HG02973 (cell line): ENCODE measurements at regions not wholly inside any gene's neighbourhood (a gene's known extent, or its start where the extent isn't known, plus 50 kb on each side); places are given as distances from the start of the nearest gene placed in this dataset.
"Not testable (repeated sequence)": the region's sequence is repeated elsewhere in the genome, so short reads cannot be mapped to it uniquely, and the experiment has no call there.

ENCODE experiments used
- ATAC-seq: cut with Tn5 transposase; IDR thresholded peaks from one replicate; pipeline ENCODE4 v1.9.1; 2021; ENCODE audit warnings: moderate library complexity; ENCODE audit not compliant: unreplicated experiment

GRCh38 chr4:111020476-111020875, 397.6 kb upstream of the PITX2 start:
- ATAC-seq = no peak

- no peak for ATAC-seq
Measured at GRCh38 chr4:111020961-111021360, 398.1 kb upstream of the PITX2 start.

DNA sequence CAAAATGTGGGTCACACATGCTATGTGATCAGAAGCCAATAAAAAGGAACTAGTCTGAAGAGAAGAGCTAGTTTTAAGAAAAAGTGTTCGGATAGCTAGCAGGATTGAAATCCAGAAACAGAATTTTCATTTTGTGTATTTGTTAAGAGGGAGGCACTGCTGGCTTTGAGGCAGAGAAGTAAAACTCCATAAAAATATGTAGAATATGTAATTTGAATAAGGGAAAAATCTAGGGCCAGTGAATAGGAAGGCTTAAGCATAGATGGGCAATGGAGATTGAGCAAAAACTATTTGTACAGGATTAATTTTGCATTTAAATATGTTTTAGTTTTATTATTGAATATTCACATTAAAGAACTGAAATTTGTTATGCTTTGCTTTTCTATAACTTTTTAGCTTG, 399.9 kb upstream of the PITX2 start:
- no peak for ATAC-seq

- no peak for ATAC-seq
Measured at GRCh38 chr4:111027526-111027925, 404.6 kb upstream of the PITX2 start.

GRCh38 chr4:111028795-111029194, 405.9 kb upstream of the PITX2 start:
- ATAC-seq = no peak

- no peak for ATAC-seq
Measured at GRCh38 chr4:111031001-111031579, 408.2 kb upstream of the PITX2 start.

DNA sequence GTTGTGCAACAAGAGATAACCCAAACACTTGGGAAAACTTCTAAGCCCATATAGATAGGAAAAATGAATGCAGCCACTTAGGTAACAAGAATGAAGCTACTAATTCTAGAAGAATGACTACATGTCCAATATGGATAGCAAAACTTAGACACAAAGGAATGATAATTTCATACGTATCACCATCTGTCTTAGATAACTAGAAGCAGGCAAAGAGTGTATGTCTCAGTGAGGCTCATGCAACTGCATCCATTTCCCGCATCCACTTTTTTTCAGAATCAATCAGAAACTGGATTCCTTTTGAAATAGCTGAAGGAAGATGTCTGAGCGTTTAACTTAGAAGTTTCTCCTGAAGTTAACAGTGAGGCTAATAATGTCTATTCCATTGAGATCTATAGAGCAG, 408.7 kb upstream of the PITX2 start:
- ATAC-seq = no peak

DNA sequence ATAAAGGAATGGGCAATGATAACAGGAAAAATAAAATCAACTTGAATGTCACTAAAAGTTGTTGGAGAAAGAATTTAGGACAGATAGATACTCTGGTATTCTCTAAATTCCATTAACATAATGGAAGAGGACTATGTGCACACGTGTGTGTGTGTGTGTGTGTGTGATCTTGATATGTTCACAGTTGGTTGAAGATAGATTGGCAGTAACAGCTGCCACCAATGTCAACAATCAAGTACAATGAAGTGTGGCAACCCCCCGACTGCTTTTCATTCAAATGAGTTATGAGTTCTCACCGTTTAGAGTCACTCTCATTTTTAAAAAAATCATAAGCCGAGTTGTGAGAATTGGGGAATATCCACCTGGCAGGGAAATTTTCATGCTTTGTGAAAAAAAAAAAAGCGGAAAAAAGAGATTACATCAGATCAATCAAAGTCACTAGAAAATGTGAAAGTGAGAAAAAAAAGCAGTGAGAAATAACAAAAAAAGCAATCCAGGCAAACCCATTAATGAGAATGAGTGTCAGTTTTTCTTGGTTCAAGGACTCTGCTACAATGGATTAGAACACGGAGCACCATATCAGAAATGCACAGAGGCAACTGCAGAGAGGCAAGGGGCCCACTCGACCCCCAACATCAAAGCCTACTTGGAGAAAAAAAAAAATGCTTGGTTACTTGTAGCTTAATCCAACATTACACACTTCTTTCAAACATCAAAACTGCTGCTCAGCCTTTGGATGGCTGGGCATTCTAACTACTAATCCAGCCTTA, 414.9 kb upstream of the PITX2 start:
- ATAC-seq = no peak

GRCh38 chr4:111040904-111041303, 418.0 kb upstream of the PITX2 start:
- no peak for ATAC-seq

- no peak for ATAC-seq
Measured at GRCh38 chr4:111043286-111043685, 420.4 kb upstream of the PITX2 start.

DNA sequence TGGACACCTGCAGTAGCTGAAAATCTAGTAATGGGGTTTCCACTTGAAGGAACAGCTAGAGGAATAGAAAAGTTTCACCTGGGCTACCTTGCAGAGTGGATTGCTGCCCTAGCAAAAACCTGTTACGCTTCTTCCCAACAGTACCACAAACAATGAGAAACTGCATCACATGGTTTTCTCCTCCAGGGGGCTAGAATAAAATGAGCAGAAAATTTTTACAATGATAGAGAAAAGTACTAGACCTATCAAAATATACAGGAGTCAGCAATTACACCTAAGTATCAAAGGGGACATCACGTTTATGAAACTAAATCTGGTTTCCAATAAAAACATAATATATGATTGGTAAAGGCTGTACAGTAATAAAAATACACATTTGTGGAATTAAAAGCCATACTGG, 423.1 kb upstream of the PITX2 start:
- no peak for ATAC-seq

DNA sequence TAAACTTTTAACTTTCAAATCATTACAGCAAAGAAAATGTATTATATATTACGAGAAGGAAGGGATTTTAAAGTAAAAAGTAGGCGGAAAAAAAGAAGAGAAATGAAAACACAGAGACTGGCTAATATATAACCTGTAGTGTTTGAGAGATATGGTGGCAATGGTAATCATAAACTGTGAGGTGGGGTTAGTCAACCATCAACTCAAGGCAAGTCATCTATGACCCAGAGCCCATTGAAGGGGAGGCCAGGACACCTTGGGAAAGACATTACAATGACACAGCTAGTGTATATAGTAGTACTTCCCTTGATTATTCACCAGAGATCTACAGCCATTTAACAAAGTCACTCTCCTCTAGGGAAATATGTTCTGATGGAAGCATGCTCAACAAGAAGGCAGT, 423.9 kb upstream of the PITX2 start:
- ATAC-seq = no peak

- no peak for ATAC-seq
Measured at GRCh38 chr4:111048316-111048715, 425.4 kb upstream of the PITX2 start.

DNA sequence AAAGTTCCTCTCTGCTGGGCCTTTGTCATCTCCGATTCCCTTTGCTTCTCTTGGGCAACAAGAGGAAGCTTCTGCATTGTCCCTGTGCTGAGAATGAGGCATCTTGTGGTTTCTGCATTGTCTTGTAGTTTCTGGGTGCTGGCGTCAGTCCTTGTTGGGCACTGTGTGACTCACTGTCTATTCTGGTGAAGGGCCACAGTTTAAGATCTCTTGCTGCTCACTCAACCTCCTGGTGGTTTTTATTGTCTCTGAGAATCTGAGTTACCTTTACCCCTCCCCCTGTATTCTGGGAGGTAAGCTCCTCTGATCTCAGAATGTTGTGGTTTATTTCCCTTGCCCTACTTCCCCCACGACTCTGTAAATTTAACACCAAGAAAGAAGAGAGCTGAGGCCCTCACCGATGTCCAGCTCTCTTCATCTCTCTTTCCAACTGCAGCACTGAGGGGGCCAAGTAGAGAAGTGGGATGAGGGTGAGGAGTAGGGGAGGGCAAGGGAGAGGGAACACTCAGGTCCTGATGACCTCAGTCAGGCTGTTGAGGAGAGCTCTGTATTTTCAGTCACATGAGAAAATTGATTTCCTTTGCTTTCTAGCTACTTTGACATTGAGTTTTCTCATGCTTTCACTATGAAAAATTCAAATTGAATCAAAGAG, 441.6 kb upstream of the PITX2 start:
- no peak for ATAC-seq

GRCh38 chr4:111066001-111066400, 443.1 kb upstream of the PITX2 start:
- no peak for ATAC-seq

- no peak for ATAC-seq
Measured at GRCh38 chr4:111066447-111066846, 443.6 kb upstream of the PITX2 start.

- no peak for ATAC-seq
Measured at GRCh38 chr4:111066887-111067286, 444.0 kb upstream of the PITX2 start.

DNA sequence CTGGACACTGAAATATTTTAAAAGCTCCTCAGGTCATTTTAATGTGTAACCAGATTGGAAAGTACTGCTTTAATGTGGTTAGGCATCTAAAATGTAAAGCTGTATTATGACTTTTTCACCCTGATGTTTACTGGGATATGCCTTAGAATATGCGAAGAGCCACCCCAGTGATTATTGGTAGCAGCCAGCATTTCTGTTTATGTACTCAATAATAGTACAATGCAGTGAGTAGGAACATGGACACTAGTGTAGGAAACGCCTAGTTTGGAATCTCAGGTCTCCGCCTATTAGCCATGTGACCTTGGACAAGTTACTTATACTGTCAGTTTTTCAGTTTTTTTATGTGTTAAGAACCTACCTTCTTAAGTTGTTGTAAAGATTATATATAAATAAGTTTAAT, 446.0 kb upstream of the PITX2 start:
- ATAC-seq = no peak

DNA sequence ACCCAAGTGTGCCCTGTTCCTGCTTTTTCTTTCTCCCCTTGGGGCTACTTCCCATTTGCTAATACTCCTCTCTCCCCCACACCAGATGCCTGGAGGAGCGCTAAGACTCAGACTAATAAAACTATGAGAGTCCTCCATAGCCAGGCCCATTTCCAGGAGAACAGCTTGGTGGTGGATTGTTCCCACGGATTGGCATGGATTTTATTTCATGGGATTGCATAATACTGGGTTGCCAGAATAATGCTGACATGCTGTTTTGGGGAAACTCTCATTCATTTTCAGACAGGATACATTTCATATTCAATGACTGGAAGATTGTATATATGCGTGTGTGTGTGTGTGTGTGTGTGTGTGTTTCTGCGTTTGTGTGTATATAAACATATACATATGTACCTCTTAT, 447.5 kb upstream of the PITX2 start:
- ATAC-seq = no peak

DNA sequence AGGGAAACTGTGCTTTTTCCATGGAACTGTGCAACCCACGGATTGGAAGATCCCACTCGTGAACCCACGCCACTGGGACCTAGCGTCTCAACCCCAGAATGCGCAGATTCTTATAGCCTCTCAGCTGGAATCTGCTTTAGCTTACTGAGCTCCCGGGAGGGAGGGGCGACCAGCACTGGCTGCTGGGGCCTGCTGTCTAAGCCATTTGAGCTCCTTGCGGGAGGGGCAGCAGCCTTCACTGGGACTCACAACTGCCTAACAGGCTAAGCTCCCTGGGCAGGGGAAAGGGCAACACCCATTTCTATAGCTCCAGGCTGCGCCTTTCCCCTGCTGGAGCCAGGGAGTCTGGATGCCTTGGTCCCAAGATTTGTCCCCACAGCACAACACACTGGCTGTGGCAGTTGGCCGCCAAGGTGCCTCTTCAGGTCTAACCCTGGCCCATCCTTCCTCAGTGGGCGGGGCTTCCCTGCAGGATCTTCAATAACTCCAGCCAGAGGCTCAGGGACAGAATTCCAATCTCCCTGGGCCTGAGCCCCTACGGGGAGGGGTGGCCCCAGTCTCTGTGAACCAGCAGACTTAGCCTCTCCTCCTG, 451.7 kb upstream of the PITX2 start:
- ATAC-seq = no peak

GRCh38 chr4:111076299-111076698, 453.4 kb upstream of the PITX2 start:
- ATAC-seq = not testable (repeated sequence)

DNA sequence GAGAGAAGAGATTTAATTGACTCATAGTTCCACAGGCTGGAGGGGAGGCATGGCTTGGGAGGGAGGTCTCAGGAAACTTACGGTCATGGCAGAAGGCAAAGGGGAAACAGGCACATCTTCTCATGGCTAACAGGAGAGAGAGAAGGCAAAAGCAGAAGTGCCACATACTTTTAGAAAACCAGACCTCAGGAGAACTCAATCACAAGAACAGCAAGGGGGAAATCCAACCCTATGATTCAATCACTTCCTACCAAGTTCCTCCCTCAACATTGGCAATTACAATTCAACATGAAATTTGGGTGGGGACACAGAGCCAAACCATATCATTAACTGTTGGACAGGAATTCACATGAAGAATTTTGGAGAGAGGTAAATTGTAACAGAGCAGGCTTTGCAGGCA, 485.3 kb upstream of the PITX2 start:
- no peak for ATAC-seq
